BJ (cell line): ENCODE measurements at regions not wholly inside any gene's neighbourhood (a gene's known extent, or its start where the extent isn't known, plus 50 kb on each side); places are given as distances from the start of the nearest gene placed in this dataset.

Source experiments
- CTCF ChIA-PET: fragments of 350-600 bp; formaldehyde crosslinking; extraction: SDS; loops from one replicate; lab custom pipeline; 2021; ENCODE audit warnings: antibody characterized with exemption, inconsistent platforms; lab: Yijun Ruan, JAX
- POLR2A ChIA-PET: fragments of 300-600 bp; sonication (Branson Sonifier 250); formaldehyde crosslinking; extraction: SDS; loops from one replicate; lab custom pipeline; 2021; ENCODE audit warnings: antibody characterized with exemption; lab: Charles Lee
- DNase-seq: peaks from one replicate; pipeline ENCODE4 v3.0.0-alpha.2; 2011; ENCODE audit warnings: low read depth
- H3K27me3 ChIP-seq: 2 replicates; pipeline ENCODE4 v1.6.0; 2011; ENCODE audit warnings: low read length; ENCODE audit not compliant: control insufficient read depth, insufficient read depth
- H3K36me3 ChIP-seq: 2 replicates; pipeline ENCODE4 v1.5.1; 2011; ENCODE audit warnings: low read length; ENCODE audit not compliant: control insufficient read depth, insufficient read depth
- H3K4me3 ChIP-seq: 2 replicates; pipeline ENCODE4 v1.5.1; 2011; ENCODE audit warnings: low read depth, mild to moderate bottlenecking, control low read depth, low read length
- CTCF ChIP-seq: IDR thresholded peaks from 2 replicates; pipeline ENCODE4 v1.5.1; 2011; ENCODE audit warnings: low read depth, mild to moderate bottlenecking, control low read depth, inconsistent platforms, low read length, moderate library complexity; ENCODE audit not compliant: insufficient read depth

GRCh38 chrX:30965767-30966166 is 76.7 kb upstream of the TAB3 start:
- no peaks in the 10 kb centered on the region for H3K27me3 ChIP-seq
- no peaks in the 10 kb centered on the region for H3K36me3 ChIP-seq
- no peak for TF ChIP-seq CTCF
- H3K4me3 ChIP-seq = no peak overlapping the region
- POLR2A ChIA-PET = no interaction called here
- CTCF ChIA-PET = no interaction called here
- DNase-seq = no peak

GRCh38 chrX:30961387-30962174 is 72.5 kb upstream of the TAB3 start:
- H3K4me3 ChIP-seq = no peak overlapping the region
- no peak for TF ChIP-seq CTCF
- H3K27me3 ChIP-seq = no peaks in the 10 kb centered on the region
- no peak for DNase-seq
- ChIA-PET CTCF (no interaction called here), POLR2A (no interaction called here)
- no peaks in the 10 kb centered on the region for H3K36me3 ChIP-seq

GRCh38 chrX:30957753-30958152 is 68.7 kb upstream of the TAB3 start:
- no peaks in the 10 kb centered on the region for H3K27me3 ChIP-seq
- ChIA-PET POLR2A (no interaction called here), CTCF (no interaction called here)
- TF ChIP-seq CTCF = no peak
- DNase-seq = no peak
- H3K4me3 ChIP-seq = no peak overlapping the region
- H3K36me3 ChIP-seq = no peaks in the 10 kb centered on the region

GRCh38 chrX:30955687-30956086 is 66.6 kb upstream of the TAB3 start:
- H3K27me3 ChIP-seq = no peaks in the 10 kb centered on the region
- H3K4me3 ChIP-seq = no peak overlapping the region
- no peak for DNase-seq
- no peak for TF ChIP-seq CTCF
- no peaks in the 10 kb centered on the region for H3K36me3 ChIP-seq
- POLR2A ChIA-PET = no interaction called here
- CTCF ChIA-PET = no interaction called here

GRCh38 chrX:30951003-30951402 is 61.9 kb upstream of the TAB3 start:
- no peak for DNase-seq
- no peak overlapping the region for H3K4me3 ChIP-seq
- ChIA-PET POLR2A (no interaction called here), CTCF (interaction anchor here (1.4 kb wide), 1 partner anchor 21 kb away, joined by 6 read pairs; no protein-coding TSS in a partner anchor)
- no peaks in the 10 kb centered on the region for H3K36me3 ChIP-seq
- no peak for TF ChIP-seq CTCF
- H3K27me3 ChIP-seq = no peaks in the 10 kb centered on the region
